ENCODE measurements at regions not wholly inside any gene's neighbourhood (a gene's known extent, or its start where the extent isn't known, plus 50 kb on each side); places are given as distances from the start of the nearest gene placed in this dataset.

- no peak for TF ChIP-seq NFIC (IDR thresholded peaks at IDR 0.05; ENCODE audit: borderline replicate concordance)
- no peak for TF ChIP-seq RAD21 (IDR thresholded peaks at IDR 0.05; ENCODE audit: low read length)
- no peak for TF ChIP-seq ELF1 (IDR thresholded peaks at IDR 0.05)
- TF ChIP-seq MAX (IDR thresholded peaks at IDR 0.05; ENCODE audit: low read depth) = no peak
Measured at GRCh38 chr14:101354726-101355125, 206.6 kb upstream of the DIO3 start (continued).

- TF ChIP-seq PBX3 (IDR thresholded peaks at IDR 0.05) = no peak
- no peak for TF ChIP-seq POLR2AphosphoS5 (IDR thresholded peaks at IDR 0.05; ENCODE audit: low read depth, low read length)
- no peak for TF ChIP-seq GATA2 (CRISPR knock-in tag; IDR thresholded peaks at IDR 0.05)
- no peak for TF ChIP-seq SIN3A (IDR thresholded peaks at IDR 0.05; ENCODE audit: borderline replicate concordance, low read depth, low read length)
- TF ChIP-seq RAD21 (IDR thresholded peaks at IDR 0.05; ENCODE audit: low read length) = no peak
- TF ChIP-seq EP300 (IDR thresholded peaks at IDR 0.05; ENCODE audit: borderline replicate concordance in 1 of 2, low read depth in 1 of 2, low read length in 1 of 2) = no peak
- TF ChIP-seq TCF12 (IDR thresholded peaks at IDR 0.05) = no peak
- TF ChIP-seq JUND (IDR thresholded peaks at IDR 0.05) = no peak
- no peak for TF ChIP-seq RCOR1 (IDR thresholded peaks at IDR 0.05; ENCODE audit: low read length)
- TF ChIP-seq MAX (IDR thresholded peaks at IDR 0.05; ENCODE audit: low read depth) = no peak
- no peak for TF ChIP-seq USF1 (IDR thresholded peaks at IDR 0.05; ENCODE audit: borderline replicate concordance, low read depth)
- no peak for TF ChIP-seq YY1 (IDR thresholded peaks at IDR 0.05; ENCODE audit: low read depth)
- Histone ChIP-seq H2AFZ (ENCODE audit: low read depth) (no peak overlapping the region), H3K27ac (ENCODE audit: low read depth in 2 of 2, low read length in 1 of 2) (no peak overlapping the region), H3K9me3 (no peaks in the 10 kb centered on the region), H3K79me2 (ENCODE audit: insufficient read depth) (no peaks in the 10 kb centered on the region), H3K4me2 (no peak overlapping the region), H3K9me2 (no peaks in the 10 kb centered on the region), H4K20me1 (ENCODE audit: insufficient read depth) (no peaks in the 10 kb centered on the region), H3F3A (replicated peaks; ENCODE audit: insufficient read depth) (no peaks in the 10 kb centered on the region), H3K36me3 (replicated peaks in 1 of 2; ENCODE audit: control insufficient read depth in 1 of 2, insufficient read depth in 2 of 2, low read length in 1 of 2) (no peaks in the 10 kb centered on the region), H3K27me3 (ENCODE audit: insufficient read depth) (no peaks in the 10 kb centered on the region), H3K4me1 (ENCODE audit: control insufficient read depth in 1 of 2, insufficient read depth in 2 of 2, low read depth in 1 of 2, low read length in 1 of 2) (no peaks in the 10 kb centered on the region), H3K4me3 (ENCODE audit: low read depth in 2 of 2, low read length in 1 of 2) (no peak overlapping the region), H3K9ac (no peak overlapping the region)
- WGBS (ENCODE audit: low lambda C conversion rate) = 9% methylated on average over 5 of the region's 5 CpGs
- no peak for DNase-seq
- POLR2A ChIA-PET = no interaction called here
- CTCF ChIA-PET = no interaction called here
Measured at GRCh38 chr14:101355284-101355683, 206.0 kb upstream of the DIO3 start.

- H3K27ac ChIP-seq (ENCODE audit: low read depth in 2 of 2, low read length in 1 of 2) = no peak overlapping the region
- ChIA-PET POLR2A (no interaction called here), CTCF (interaction anchor here (1.1 kb wide), 1 partner anchor 81 kb away, joined by 3 read pairs; no protein-coding TSS in a partner anchor)
- no peak for DNase-seq
- no peaks in the 10 kb centered on the region for H3K79me2 ChIP-seq (ENCODE audit: insufficient read depth)
- no peaks in the 10 kb centered on the region for H3K27me3 ChIP-seq (ENCODE audit: insufficient read depth)
- no peak overlapping the region for H3K4me2 ChIP-seq
- no peak for TF ChIP-seq RFX5 (IDR thresholded peaks at IDR 0.05; ENCODE audit: low read length)
- TF ChIP-seq RXRA (IDR thresholded peaks at IDR 0.05; ENCODE audit: borderline replicate concordance, low read depth) = no peak
- TF ChIP-seq YY1 (IDR thresholded peaks at IDR 0.05; ENCODE audit: low read depth) = no peak
- TF ChIP-seq USF2 (IDR thresholded peaks at IDR 0.05; ENCODE audit: borderline replicate concordance, low read depth, low read length) = no peak
- H3K9me3 ChIP-seq = no peaks in the 10 kb centered on the region
- H3K9me2 ChIP-seq = no peaks in the 10 kb centered on the region
- H2AFZ ChIP-seq (ENCODE audit: low read depth) = no peak overlapping the region
- 65% methylated on average over 12 of the region's 12 CpGs for WGBS (ENCODE audit: low lambda C conversion rate)
- H3K9ac ChIP-seq = no peak overlapping the region
- H3K4me1 ChIP-seq (ENCODE audit: control insufficient read depth in 1 of 2, insufficient read depth in 2 of 2, low read depth in 1 of 2, low read length in 1 of 2) = no peaks in the 10 kb centered on the region
- H3F3A ChIP-seq (replicated peaks; ENCODE audit: insufficient read depth) = no peaks in the 10 kb centered on the region
- H3K36me3 ChIP-seq (replicated peaks in 1 of 2; ENCODE audit: control insufficient read depth in 1 of 2, insufficient read depth in 2 of 2, low read length in 1 of 2) = no peaks in the 10 kb centered on the region
- no peak overlapping the region for H3K4me3 ChIP-seq (ENCODE audit: low read depth in 2 of 2, low read length in 1 of 2)
- H4K20me1 ChIP-seq (ENCODE audit: insufficient read depth) = no peaks in the 10 kb centered on the region
Measured at GRCh38 chr14:101357038-101357437, 204.3 kb upstream of the DIO3 start.

All from SK-N-SH (cell line).